OCI-LY7 (cell line): ENCODE measurements at regions not wholly inside any gene's neighbourhood (a gene's known extent, or its start where the extent isn't known, plus 50 kb on each side); places are given as distances from the start of the nearest gene placed in this dataset.

ENCODE experiments used
- BruUV-seq: library from RNA; stranded (reverse); fragments of 400-500 nt; replicated peaks from 2 replicates; lab custom pipeline; 2021; lab: Mats Ljungman, UMichigan
- CTCF ChIA-PET: fragments of 300-600 bp; sonication (Branson Sonifier 250); formaldehyde crosslinking; loops from one replicate; lab custom pipeline; 2022; ENCODE audit warnings: antibody characterized with exemption; ENCODE audit not compliant: unreplicated experiment; lab: Charles Lee
- POLR2A ChIA-PET: fragments of 300-600 bp; sonication (Branson Sonifier 250); formaldehyde crosslinking; loops from one replicate; lab custom pipeline; 2022; ENCODE audit warnings: antibody characterized with exemption; lab: Charles Lee
- DNase-seq: peaks from one replicate; pipeline ENCODE4 v3.0.0-alpha.2; 2015; ENCODE audit warnings: low spot score
- H2AFZ ChIP-seq: fragments of 200-600 bp; sonication (generic), shearing (Covaris generic); 2 replicates; pipeline ENCODE4 v1.6.1; 2014; ENCODE audit warnings: mild to moderate bottlenecking, antibody characterized with exemption, low read length, moderate library complexity
- H3K27ac ChIP-seq: fragments of 200-600 bp; sonication (generic); 2 replicates; pipeline ENCODE4 v1.5.1; 2014; ENCODE audit warnings: mixed run types, low read depth, mild to moderate bottlenecking, moderate library complexity, low read length, inconsistent platforms; ENCODE audit not compliant: poor library complexity, severe bottlenecking
- H3K36me3 ChIP-seq: fragments of 200-600 bp; sonication (generic); 2 replicates; pipeline ENCODE4 v1.6.1; 2014; ENCODE audit warnings: mild to moderate bottlenecking, antibody characterized with exemption, low read length, moderate library complexity, mixed read lengths; ENCODE audit not compliant: insufficient read depth
- H3K4me1 ChIP-seq: fragments of 200-600 bp; sonication (generic); 2 replicates; pipeline ENCODE4 v1.5.1; 2014; ENCODE audit warnings: mild to moderate bottlenecking, low read length; ENCODE audit not compliant: insufficient read depth, poor library complexity, severe bottlenecking
- H3K4me2 ChIP-seq: fragments of 200-600 bp; sonication (generic); 2 replicates; pipeline ENCODE4 v1.6.1; 2014; ENCODE audit warnings: mild to moderate bottlenecking, low read length
- H3K4me3 ChIP-seq: fragments of 200-600 bp; sonication (generic); 2 replicates; pipeline ENCODE4 v1.5.1; 2014; ENCODE audit warnings: mild to moderate bottlenecking, low read depth, low read length; ENCODE audit not compliant: poor library complexity, severe bottlenecking
- H3K79me2 ChIP-seq: fragments of 200-600 bp; sonication (generic); 2 replicates; pipeline ENCODE4 v1.6.1; 2016; ENCODE audit warnings: low read depth, mild to moderate bottlenecking, low read length, moderate library complexity, mixed read lengths; ENCODE audit not compliant: insufficient read depth
- H3K9me2 ChIP-seq: fragments of 200-600 bp; sonication (generic); 2 replicates; pipeline ENCODE4 v1.6.1; 2016; ENCODE audit warnings: mild to moderate bottlenecking, low read length, mixed read lengths; ENCODE audit not compliant: insufficient read depth
- H3K9me3 ChIP-seq: fragments of 200-600 bp; sonication (generic); 2 replicates; pipeline ENCODE4 v1.6.1; 2014; ENCODE audit warnings: mild to moderate bottlenecking, mixed run types, low read length, mixed read lengths
- H4K20me1 ChIP-seq: fragments of 200-600 bp; sonication (generic); 2 replicates; pipeline ENCODE4 v1.6.1; 2014; ENCODE audit warnings: mild to moderate bottlenecking, antibody characterized with exemption, low read length, moderate library complexity, mixed read lengths; ENCODE audit not compliant: insufficient read depth
- EZH2phosphoT487 ChIP-seq: fragments of 200-600 bp; sonication (generic); IDR thresholded peaks from 2 replicates; pipeline ENCODE4 v1.6.1; 2018; ENCODE audit warnings: low read depth, borderline replicate concordance, mild to moderate bottlenecking, mixed run types, antibody characterized with exemption, low read length, moderate library complexity, mixed read lengths
- intact Hi-C: fragments of 100-400 bp; cut with micrococcal nuclease; formaldehyde crosslinking; loops from one replicate; pipeline ENCODE4 v1.10.0; 2022; ENCODE audit not compliant: unreplicated experiment
- TF ChIP-seq, protein P1 (sequence below): fragments of 200-600 bp; sonication (generic); conservative IDR thresholded peaks from 2 replicates; pipeline ENCODE4 v1.5.1; 2014; ENCODE audit warnings: mild to moderate bottlenecking, antibody characterized with exemption, low read length, moderate library complexity, mixed read lengths

DNA sequence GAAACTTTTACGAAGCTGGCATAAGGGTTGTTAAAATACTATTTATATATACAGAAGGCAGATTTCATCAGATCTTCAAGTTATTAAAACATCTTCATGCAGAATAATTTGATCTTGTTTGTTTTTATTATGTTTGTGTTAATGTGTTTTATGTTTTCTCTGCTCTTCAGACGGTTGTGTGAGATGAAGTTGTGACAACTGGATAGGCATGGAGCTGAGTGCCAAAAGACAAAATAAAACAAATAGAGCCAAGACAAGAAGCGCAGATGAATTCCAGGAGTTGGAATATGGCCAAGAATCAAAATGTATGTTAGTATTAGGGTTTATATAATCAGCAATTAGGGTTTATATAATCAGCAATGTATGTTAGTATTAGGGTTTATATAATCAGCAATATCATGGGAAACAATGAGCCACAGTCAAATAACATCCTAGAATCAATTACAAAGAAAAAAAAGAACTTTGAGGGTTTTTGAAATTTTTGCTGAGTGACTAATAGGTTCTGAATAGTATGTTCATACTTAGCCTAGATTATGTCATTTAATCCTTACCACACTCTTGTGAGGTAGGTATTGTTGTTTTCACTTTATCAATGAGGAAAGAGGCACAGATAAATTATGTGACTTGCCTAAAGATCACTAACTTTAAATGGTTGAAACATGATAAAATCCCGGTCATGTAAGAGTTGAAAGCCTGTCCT is 488.0 kb upstream of the STEAP1 start:
- H3K4me1 ChIP-seq = no peaks in the 10 kb centered on the region
- ChIA-PET POLR2A (no interaction called here), CTCF (no interaction called here)
- no peaks in the 10 kb centered on the region for H3K79me2 ChIP-seq
- no TSS peak for BruUV-seq
- no peak for DNase-seq
- no peaks in the 10 kb centered on the region for H3K36me3 ChIP-seq
- no peaks in the 10 kb centered on the region for H3K9me3 ChIP-seq
- no peaks in the 10 kb centered on the region for H4K20me1 ChIP-seq
- TF ChIP-seq, protein P1, sequence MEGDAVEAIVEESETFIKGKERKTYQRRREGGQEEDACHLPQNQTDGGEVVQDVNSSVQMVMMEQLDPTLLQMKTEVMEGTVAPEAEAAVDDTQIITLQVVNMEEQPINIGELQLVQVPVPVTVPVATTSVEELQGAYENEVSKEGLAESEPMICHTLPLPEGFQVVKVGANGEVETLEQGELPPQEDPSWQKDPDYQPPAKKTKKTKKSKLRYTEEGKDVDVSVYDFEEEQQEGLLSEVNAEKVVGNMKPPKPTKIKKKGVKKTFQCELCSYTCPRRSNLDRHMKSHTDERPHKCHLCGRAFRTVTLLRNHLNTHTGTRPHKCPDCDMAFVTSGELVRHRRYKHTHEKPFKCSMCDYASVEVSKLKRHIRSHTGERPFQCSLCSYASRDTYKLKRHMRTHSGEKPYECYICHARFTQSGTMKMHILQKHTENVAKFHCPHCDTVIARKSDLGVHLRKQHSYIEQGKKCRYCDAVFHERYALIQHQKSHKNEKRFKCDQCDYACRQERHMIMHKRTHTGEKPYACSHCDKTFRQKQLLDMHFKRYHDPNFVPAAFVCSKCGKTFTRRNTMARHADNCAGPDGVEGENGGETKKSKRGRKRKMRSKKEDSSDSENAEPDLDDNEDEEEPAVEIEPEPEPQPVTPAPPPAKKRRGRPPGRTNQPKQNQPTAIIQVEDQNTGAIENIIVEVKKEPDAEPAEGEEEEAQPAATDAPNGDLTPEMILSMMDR = no peak
- TF ChIP-seq EZH2phosphoT487 = no peak
- intact Hi-C loops = no loop called here
- H3K4me3 ChIP-seq = no peak overlapping the region
- H3K9me2 ChIP-seq = no peaks in the 10 kb centered on the region
- H3K27ac ChIP-seq = no peak overlapping the region
- no peak overlapping the region for H2AFZ ChIP-seq
- H3K4me2 ChIP-seq = no peak overlapping the region

DNA sequence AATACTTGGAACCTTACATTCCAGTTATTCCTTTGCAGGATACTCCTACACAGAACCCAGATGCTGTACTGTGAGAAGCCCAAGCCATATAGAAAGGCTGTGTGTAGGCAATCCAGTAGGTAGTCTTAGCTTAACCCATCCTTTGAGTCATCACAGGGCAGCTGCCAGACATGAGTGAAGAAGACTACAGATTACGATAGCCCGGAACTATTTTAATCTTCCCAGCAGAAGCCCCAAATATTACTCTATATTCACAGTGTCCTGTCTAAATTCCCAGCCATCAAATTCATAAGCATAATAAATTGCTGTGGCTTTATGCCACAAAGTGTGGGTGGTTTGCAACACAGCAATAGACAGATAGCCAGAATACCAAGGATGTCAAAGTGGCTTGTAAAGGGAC is 474.1 kb upstream of the STEAP1 start:
- no peak overlapping the region for H2AFZ ChIP-seq
- TF ChIP-seq, protein P1 = no peak
- no peak for TF ChIP-seq EZH2phosphoT487
- H3K4me2 ChIP-seq = no peak overlapping the region
- POLR2A ChIA-PET = interaction anchor here (1.1 kb wide), 1 partner anchor 55 kb away, joined by 3 read pairs; no protein-coding TSS in a partner anchor
- DNase-seq = no peak
- no peak overlapping the region for H3K4me3 ChIP-seq
- no peak overlapping the region for H3K27ac ChIP-seq
- no peaks in the 10 kb centered on the region for H3K9me3 ChIP-seq
- H4K20me1 ChIP-seq = no peaks in the 10 kb centered on the region
- no TSS peak for BruUV-seq
- no peaks in the 10 kb centered on the region for H3K4me1 ChIP-seq
- CTCF ChIA-PET = no interaction called here
- H3K79me2 ChIP-seq = no peaks in the 10 kb centered on the region
- intact Hi-C loops = no loop called here
- no peaks in the 10 kb centered on the region for H3K36me3 ChIP-seq
- H3K9me2 ChIP-seq = no peaks in the 10 kb centered on the region

GRCh38 chr7:89681448-89681847 is 472.8 kb upstream of the STEAP1 start:
- H3K9me3 ChIP-seq = no peaks in the 10 kb centered on the region
- no peaks in the 10 kb centered on the region for H3K79me2 ChIP-seq
- no TSS peak for BruUV-seq
- ChIA-PET CTCF (no interaction called here), POLR2A (interaction anchor here (1.1 kb wide), 1 partner anchor 54 kb away, joined by 3 read pairs; no protein-coding TSS in a partner anchor)
- no peak for DNase-seq
- no peak overlapping the region for H3K27ac ChIP-seq
- H3K4me3 ChIP-seq = no peak overlapping the region
- H3K4me2 ChIP-seq = no peak overlapping the region
- H3K36me3 ChIP-seq = no peaks in the 10 kb centered on the region
- H3K4me1 ChIP-seq = no peaks in the 10 kb centered on the region
- no peaks in the 10 kb centered on the region for H4K20me1 ChIP-seq
- intact Hi-C loops = no loop called here
- no peaks in the 10 kb centered on the region for H3K9me2 ChIP-seq
- no peak overlapping the region for H2AFZ ChIP-seq
- TF ChIP-seq, protein P1 = no peak
- TF ChIP-seq EZH2phosphoT487 = no peak
